Limb (tissue), 2 donors: ENCODE measurements at regions not wholly inside any gene's neighbourhood (a gene's known extent, or its start where the extent isn't known, plus 50 kb on each side); places are given as distances from the start of the nearest gene placed in this dataset.
"Not testable (repeated sequence)": the region's sequence is repeated elsewhere in the genome, so short reads cannot be mapped to it uniquely, and the experiment has no call there.

ENCODE experiments used
- DNase-seq, 2 donors: peaks; one replicate each; pipeline ENCODE4 v3.0.0-alpha.2; 2016; ENCODE audit errors: extremely low spot score in 2 of 2

GRCh38 chr10:8173243-8173865 lies 118.9 kb downstream of the GATA3 start:
- DNase-seq = no peak

- DNase-seq = no peak
Measured at GRCh38 chr10:8173866-8174243, 119.4 kb downstream of the GATA3 start.

GRCh38 chr10:8174762-8175161 lies 120.3 kb downstream of the GATA3 start:
- DNase-seq = no peak

- DNase-seq = not testable (repeated sequence)
Measured at GRCh38 chr10:8177526-8177925, 123.0 kb downstream of the GATA3 start.

GRCh38 chr10:8179773-8180172 lies 125.3 kb downstream of the GATA3 start:
- DNase-seq = not testable (repeated sequence)

GRCh38 chr10:8180360-8181109 lies 126.0 kb downstream of the GATA3 start:
- DNase-seq = no peak

- DNase-seq = no peak
Measured at GRCh38 chr10:8181496-8182157, 127.1 kb downstream of the GATA3 start.

GRCh38 chr10:8182806-8183205 lies 128.3 kb downstream of the GATA3 start:
- DNase-seq = no peak

GRCh38 chr10:8183241-8183704 lies 128.8 kb downstream of the GATA3 start:
- DNase-seq = no peak

- no peak for DNase-seq
Measured at GRCh38 chr10:8187171-8187666, 132.7 kb downstream of the GATA3 start.

- no peak for DNase-seq
Measured at GRCh38 chr10:8189458-8189857, 135.0 kb downstream of the GATA3 start.

- no peak for DNase-seq
Measured at GRCh38 chr10:8192301-8192700, 137.8 kb downstream of the GATA3 start.

- DNase-seq = no peak
Measured at GRCh38 chr10:8193546-8193945, 139.1 kb downstream of the GATA3 start.

GRCh38 chr10:8194050-8194449 lies 139.6 kb downstream of the GATA3 start:
- no peak for DNase-seq

GRCh38 chr10:8206882-8207281 lies 152.4 kb downstream of the GATA3 start:
- DNase-seq = no peak

- DNase-seq = no peak
Measured at GRCh38 chr10:8211631-8212030, 157.1 kb downstream of the GATA3 start.

GRCh38 chr10:8213735-8214134 lies 159.2 kb downstream of the GATA3 start:
- no peak for DNase-seq

- no peak for DNase-seq
Measured at GRCh38 chr10:8214587-8214986, 160.1 kb downstream of the GATA3 start.

- no peak for DNase-seq
Measured at GRCh38 chr10:8216893-8217292, 162.4 kb downstream of the GATA3 start.

GRCh38 chr10:8221451-8221850 lies 167.0 kb downstream of the GATA3 start:
- peak in 1 of 2 donors; percentile 10 for DNase-seq

GRCh38 chr10:8224591-8224990 lies 170.1 kb downstream of the GATA3 start:
- no peak for DNase-seq

GRCh38 chr10:8225187-8225586 lies 170.7 kb downstream of the GATA3 start:
- no peak for DNase-seq
